Tibial nerve (tissue), 4 donors: ENCODE measurements at regions not wholly inside any gene's neighbourhood (a gene's known extent, or its start where the extent isn't known, plus 50 kb on each side); places are given as distances from the start of the nearest gene placed in this dataset.

Source experiments
- DNase-seq, 2 donors: peaks; one replicate each; pipeline ENCODE4 v3.0.0-alpha.2; 2019; ENCODE audit warnings: low spot score in 2 of 2
- H3K27ac ChIP-seq, 4 donors: fragments of 200-600 bp; sonication (generic) in 3 of 4; one replicate each; pipeline ENCODE4 v1.5.1; 2017 to 2019; ENCODE audit warnings: mild to moderate bottlenecking in 1 of 4
- H3K27me3 ChIP-seq, 2 donors: fragments of 200-600 bp; sonication (generic) in 1 of 2; one replicate each; pipeline versions ENCODE4 v1.5.1 to v1.6.0; 2017 to 2019
- H3K36me3 ChIP-seq, 3 donors: fragments of 200-600 bp; sonication (generic); one replicate each; pipeline ENCODE4 v1.5.1; 2018 to 2019
- H3K4me1 ChIP-seq, 4 donors: fragments of 200-600 bp; sonication (generic) in 3 of 4; one replicate each; pipeline ENCODE4 v1.5.1; 2017 to 2019
- H3K4me3 ChIP-seq, 4 donors: fragments of 200-600 bp; sonication (generic) in 3 of 4; one replicate each; pipeline ENCODE4 v1.5.1; 2017 to 2019; ENCODE audit warnings: mild to moderate bottlenecking in 1 of 4, moderate library complexity in 1 of 4
- H3K9me3 ChIP-seq, 4 donors: fragments of 200-600 bp; sonication (generic) in 3 of 4; one replicate each; pipeline ENCODE4 v1.5.1; 2017 to 2019
- EP300 ChIP-seq, 2 donors: sonication (generic); formaldehyde crosslinking; IDR thresholded peaks; one replicate each; pipeline ENCODE4 v1.6.1; 2017; ENCODE audit warnings: antibody characterized with exemption in 2 of 2, mild to moderate bottlenecking in 1 of 2
- POLR2A ChIP-seq, 2 donors: fragments of 450-650 bp; IDR thresholded peaks; one replicate each; pipeline ENCODE4 v1.6.1; 2017; ENCODE audit warnings: antibody characterized with exemption in 2 of 2, mild to moderate bottlenecking in 2 of 2, moderate library complexity in 2 of 2
- WGBS, 2 donors: methylation state at CpG; one replicate each; pipeline ENCODE4 v1.1.5; 2018; 5-methylcytosine and 5-hydroxymethylcytosine counted together
- TF ChIP-seq, protein P1 (sequence below), 5 experiments: fragments of 200-600 bp in 3 of 5; fragments of 450-650 bp in 2 of 5; sonication (generic) in 3 of 5; IDR thresholded peaks; one replicate each; pipeline ENCODE4 v1.5.1; 2016 to 2019; ENCODE audit warnings: antibody characterized with exemption in 5 of 5, mild to moderate bottlenecking in 3 of 5, moderate library complexity in 2 of 5

- no peak for DNase-seq
- Histone ChIP-seq H3K27me3 (no peaks in the 10 kb centered on the region), H3K4me1 (peaks cover 0 to 35% (median 2%) of the 10 kb centered on the region in 4 donors), H3K9me3 (no peaks in the 10 kb centered on the region), H3K4me3 (no peak overlapping the region), H3K36me3 (no peaks in the 10 kb centered on the region), H3K27ac (no peak overlapping the region)
- no peak for TF ChIP-seq EP300 (IDR thresholded peaks at IDR 0.05)
- TF ChIP-seq, protein P1, sequence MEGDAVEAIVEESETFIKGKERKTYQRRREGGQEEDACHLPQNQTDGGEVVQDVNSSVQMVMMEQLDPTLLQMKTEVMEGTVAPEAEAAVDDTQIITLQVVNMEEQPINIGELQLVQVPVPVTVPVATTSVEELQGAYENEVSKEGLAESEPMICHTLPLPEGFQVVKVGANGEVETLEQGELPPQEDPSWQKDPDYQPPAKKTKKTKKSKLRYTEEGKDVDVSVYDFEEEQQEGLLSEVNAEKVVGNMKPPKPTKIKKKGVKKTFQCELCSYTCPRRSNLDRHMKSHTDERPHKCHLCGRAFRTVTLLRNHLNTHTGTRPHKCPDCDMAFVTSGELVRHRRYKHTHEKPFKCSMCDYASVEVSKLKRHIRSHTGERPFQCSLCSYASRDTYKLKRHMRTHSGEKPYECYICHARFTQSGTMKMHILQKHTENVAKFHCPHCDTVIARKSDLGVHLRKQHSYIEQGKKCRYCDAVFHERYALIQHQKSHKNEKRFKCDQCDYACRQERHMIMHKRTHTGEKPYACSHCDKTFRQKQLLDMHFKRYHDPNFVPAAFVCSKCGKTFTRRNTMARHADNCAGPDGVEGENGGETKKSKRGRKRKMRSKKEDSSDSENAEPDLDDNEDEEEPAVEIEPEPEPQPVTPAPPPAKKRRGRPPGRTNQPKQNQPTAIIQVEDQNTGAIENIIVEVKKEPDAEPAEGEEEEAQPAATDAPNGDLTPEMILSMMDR (IDR thresholded peaks at IDR 0.05): no peak
- no peak for TF ChIP-seq POLR2A (IDR thresholded peaks at IDR 0.05)
- 54 to 66% methylated on average over 6 of the region's 6 CpGs for WGBS, 2 donors
These were observed 199.1 kb upstream of the NCAM1 start for GRCh38 chr11:112761911-112762706.

DNA sequence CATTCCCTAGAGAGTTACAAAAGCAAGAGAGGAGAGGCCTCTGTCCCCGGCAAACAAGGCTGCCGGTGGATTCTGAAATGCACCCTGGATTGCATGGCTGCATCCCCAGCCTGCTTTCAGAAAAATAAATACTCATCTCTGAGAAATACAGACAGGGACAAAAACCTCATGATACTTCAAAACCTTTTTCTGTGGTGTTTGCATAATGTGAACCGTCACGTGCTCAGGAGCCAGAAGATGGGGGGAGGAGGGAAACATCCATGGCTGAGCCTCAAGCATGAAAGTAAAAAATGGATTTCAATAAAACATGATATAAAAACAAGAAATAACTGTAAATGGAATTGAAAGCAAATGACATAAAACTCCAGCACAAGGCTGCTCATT lies 198.5 kb upstream of the NCAM1 start:
- DNase-seq: no peak

GRCh38 chr11:112765337-112765736 lies 195.9 kb upstream of the NCAM1 start:
- DNase-seq: no peak
- H3K36me3 ChIP-seq: no peaks in the 10 kb centered on the region
- TF ChIP-seq POLR2A (IDR thresholded peaks at IDR 0.05): no peak
- TF ChIP-seq EP300 (IDR thresholded peaks at IDR 0.05): no peak
- TF ChIP-seq, protein P1 (IDR thresholded peaks at IDR 0.05): no peak
- H3K4me3 ChIP-seq: no peak overlapping the region
- H3K27ac ChIP-seq: no peak overlapping the region
- peaks cover 0 to 20% (median 3%) of the 10 kb centered on the region in 4 donors for H3K4me1 ChIP-seq
- no peaks in the 10 kb centered on the region for H3K27me3 ChIP-seq
- H3K9me3 ChIP-seq: no peaks in the 10 kb centered on the region
- 90 to 94% methylated on average over 4 to 5 of the region's 5 CpGs for WGBS, 2 donors

More for the DNA sequence above, 198.5 kb upstream of the NCAM1 start:
- Histone ChIP-seq H3K27me3 (no peaks in the 10 kb centered on the region), H3K4me3 (no peak overlapping the region), H3K36me3 (no peaks in the 10 kb centered on the region), H3K4me1 (peaks cover 0 to 32% (median 0%) of the 10 kb centered on the region in 4 donors), H3K27ac (no peak overlapping the region), H3K9me3 (no peaks in the 10 kb centered on the region)
- WGBS, 2 donors: 18 to 30% methylated on average over 4 of the region's 4 CpGs
- TF ChIP-seq EP300 (IDR thresholded peaks at IDR 0.05) (no peak), POLR2A (IDR thresholded peaks at IDR 0.05) (no peak)
- TF ChIP-seq, protein P1 (IDR thresholded peaks at IDR 0.05): no peak

- no peaks in the 10 kb centered on the region for H3K27me3 ChIP-seq
- no peaks in the 10 kb centered on the region for H3K9me3 ChIP-seq
- no peak for DNase-seq
- no peak overlapping the region for H3K4me3 ChIP-seq
- no peaks in the 10 kb centered on the region for H3K36me3 ChIP-seq
- WGBS, 2 donors: 66 to 74% methylated on average over 5 of the region's 5 CpGs
- peak overlapping the region in 2 of 4 donors; percentile 8 to 61 for H3K27ac ChIP-seq
- H3K4me1 ChIP-seq: peaks cover 0 to 6% (median 3%) of the 10 kb centered on the region in 4 donors
- TF ChIP-seq, protein P1 (IDR thresholded peaks at IDR 0.05): no peak
- no peak for TF ChIP-seq POLR2A (IDR thresholded peaks at IDR 0.05)
- TF ChIP-seq EP300 (IDR thresholded peaks at IDR 0.05): no peak
These were observed 192.1 kb upstream of the NCAM1 start for GRCh38 chr11:112769170-112769569.

- Histone ChIP-seq H3K27me3 (no peaks in the 10 kb centered on the region), H3K36me3 (no peaks in the 10 kb centered on the region), H3K4me1 (peaks cover 0 to 6% (median 3%) of the 10 kb centered on the region in 4 donors), H3K27ac (peak overlapping the region in 2 of 4 donors; percentile 8 to 61), H3K4me3 (no peak overlapping the region), H3K9me3 (no peaks in the 10 kb centered on the region)
- 51 to 54% methylated on average over 4 of the region's 4 CpGs for WGBS, 2 donors
- TF ChIP-seq EP300 (IDR thresholded peaks at IDR 0.05) (no peak), POLR2A (IDR thresholded peaks at IDR 0.05) (no peak)
- TF ChIP-seq, protein P1 (IDR thresholded peaks at IDR 0.05): no peak
- no peak for DNase-seq
These were observed 191.6 kb upstream of the NCAM1 start for GRCh38 chr11:112769584-112769983.
